Astrocyte (in vitro differentiated cells and primary cell): ENCODE measurements at regions not wholly inside any gene's neighbourhood (a gene's known extent, or its start where the extent isn't known, plus 50 kb on each side); places are given as distances from the start of the nearest gene placed in this dataset.

Experiments used
- EZH2 ChIP-seq: IDR thresholded peaks from 2 replicates; pipeline ENCODE4 v1.6.1; 2012; ENCODE audit warnings: mild to moderate bottlenecking, low read length, inconsistent platforms; ENCODE audit not compliant: insufficient read depth
- TF ChIP-seq, protein P1 (sequence below): IDR thresholded peaks from 2 replicates; pipeline ENCODE4 v1.5.1; 2011; ENCODE audit warnings: low read depth, mild to moderate bottlenecking, inconsistent platforms, low read length, moderate library complexity; ENCODE audit not compliant: insufficient read depth

DNA sequence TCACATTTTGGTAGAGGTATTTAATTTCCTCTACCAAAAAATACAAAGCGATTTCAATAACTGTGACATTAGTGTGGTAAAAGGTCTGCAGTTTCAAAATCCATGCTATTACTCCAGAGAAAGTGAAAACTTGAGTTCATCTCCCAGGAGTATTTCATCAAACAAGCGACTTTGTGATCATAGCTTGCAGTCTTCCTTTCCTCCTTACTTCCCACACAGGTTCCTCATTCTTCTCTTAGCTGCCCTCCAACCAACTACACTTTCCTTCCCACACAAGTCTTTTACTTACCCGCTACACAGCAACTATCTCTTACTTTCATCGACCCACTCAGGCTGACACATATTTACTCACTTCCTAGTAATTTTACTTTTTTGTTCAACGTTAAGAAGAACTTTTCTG is 413.4 kb upstream of the USP15 start:
- TF ChIP-seq, protein P1, sequence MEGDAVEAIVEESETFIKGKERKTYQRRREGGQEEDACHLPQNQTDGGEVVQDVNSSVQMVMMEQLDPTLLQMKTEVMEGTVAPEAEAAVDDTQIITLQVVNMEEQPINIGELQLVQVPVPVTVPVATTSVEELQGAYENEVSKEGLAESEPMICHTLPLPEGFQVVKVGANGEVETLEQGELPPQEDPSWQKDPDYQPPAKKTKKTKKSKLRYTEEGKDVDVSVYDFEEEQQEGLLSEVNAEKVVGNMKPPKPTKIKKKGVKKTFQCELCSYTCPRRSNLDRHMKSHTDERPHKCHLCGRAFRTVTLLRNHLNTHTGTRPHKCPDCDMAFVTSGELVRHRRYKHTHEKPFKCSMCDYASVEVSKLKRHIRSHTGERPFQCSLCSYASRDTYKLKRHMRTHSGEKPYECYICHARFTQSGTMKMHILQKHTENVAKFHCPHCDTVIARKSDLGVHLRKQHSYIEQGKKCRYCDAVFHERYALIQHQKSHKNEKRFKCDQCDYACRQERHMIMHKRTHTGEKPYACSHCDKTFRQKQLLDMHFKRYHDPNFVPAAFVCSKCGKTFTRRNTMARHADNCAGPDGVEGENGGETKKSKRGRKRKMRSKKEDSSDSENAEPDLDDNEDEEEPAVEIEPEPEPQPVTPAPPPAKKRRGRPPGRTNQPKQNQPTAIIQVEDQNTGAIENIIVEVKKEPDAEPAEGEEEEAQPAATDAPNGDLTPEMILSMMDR, result no peak
- TF ChIP-seq EZH2, result no peak
